ENCODE measurements at regions not wholly inside any gene's neighbourhood (a gene's known extent, or its start where the extent isn't known, plus 50 kb on each side); places are given as distances from the start of the nearest gene placed in this dataset.

- TF ChIP-seq FOS (IDR thresholded peaks at IDR 0.05; ENCODE audit: borderline replicate concordance, insufficient read depth, low read length), result no peak
- TF ChIP-seq POLR2A (IDR thresholded peaks at IDR 0.05; ENCODE audit: low read depth, low read length), result no peak
- no peak for TF ChIP-seq CTCF (IDR thresholded peaks at IDR 0.05; ENCODE audit: extremely low read depth in 1 of 2, insufficient read depth in 1 of 2, low read depth in 1 of 2, low read length in 2 of 2)
- TF ChIP-seq EZH2 (IDR thresholded peaks at IDR 0.05; ENCODE audit: borderline replicate concordance, low read depth, low read length, severe bottlenecking), result no peak
- TF ChIP-seq POLR2AphosphoS5 (IDR thresholded peaks at IDR 0.05; ENCODE audit: insufficient read depth, low read depth, low read length), result no peak
- no peak for TF ChIP-seq JUN (IDR thresholded peaks at IDR 0.05; ENCODE audit: borderline replicate concordance, insufficient read depth, insufficient read length, low read depth)
- no peak for TF ChIP-seq MAX (IDR thresholded peaks at IDR 0.05; ENCODE audit: insufficient read depth, insufficient read length)
- no peak for TF ChIP-seq MYC (IDR thresholded peaks at IDR 0.05; ENCODE audit: low read depth, low read length)
- TF ChIP-seq GATA2 (IDR thresholded peaks at IDR 0.05; ENCODE audit: insufficient read depth, insufficient read length, low read depth, low read length), result no peak
These were observed 223.5 kb downstream of the PIK3C3 start for GRCh38 chr18:42178376-42179080.

Data from endothelial cell of umbilical vein (primary cell).